ENCODE measurements at regions not wholly inside any gene's neighbourhood (a gene's known extent, or its start where the extent isn't known, plus 50 kb on each side); places are given as distances from the start of the nearest gene placed in this dataset.

GRCh38 chr7:130222-130572 lies 62.2 kb upstream of the FAM20C start:
- DNase-seq (ENCODE audit: low read depth): no peak
- no peak for TF ChIP-seq POLR2A (IDR thresholded peaks at IDR 0.05; ENCODE audit: extremely low read depth, insufficient read length)
- TF ChIP-seq MYC (IDR thresholded peaks at IDR 0.05; ENCODE audit: low read depth, low read length): no peak
- no peak for TF ChIP-seq MAX (IDR thresholded peaks at IDR 0.05; ENCODE audit: low read depth, low read length)
- no peak for TF ChIP-seq CTCF (IDR thresholded peaks at IDR 0.05; ENCODE audit: low read depth, low read length)
- H3K4me3 ChIP-seq (ENCODE audit: low read depth, low read length): no peak overlapping the region

- no peak overlapping the region for H3K4me3 ChIP-seq (ENCODE audit: low read depth, low read length)
- TF ChIP-seq MAX (IDR thresholded peaks at IDR 0.05; ENCODE audit: low read depth, low read length) (no peak), CTCF (IDR thresholded peaks at IDR 0.05; ENCODE audit: low read depth, low read length) (no peak), POLR2A (IDR thresholded peaks at IDR 0.05; ENCODE audit: extremely low read depth, insufficient read length) (no peak), MYC (IDR thresholded peaks at IDR 0.05; ENCODE audit: low read depth, low read length) (no peak)
- no peak for DNase-seq (ENCODE audit: low read depth)
Observed at GRCh38 chr7:130875-131780, 61.2 kb upstream of the FAM20C start.

- no peak for TF ChIP-seq POLR2A (IDR thresholded peaks at IDR 0.05; ENCODE audit: extremely low read depth, insufficient read length)
- no peak for TF ChIP-seq MYC (IDR thresholded peaks at IDR 0.05; ENCODE audit: low read depth, low read length)
- no peak for TF ChIP-seq CTCF (IDR thresholded peaks at IDR 0.05; ENCODE audit: low read depth, low read length)
- no peak for TF ChIP-seq MAX (IDR thresholded peaks at IDR 0.05; ENCODE audit: low read depth, low read length)
- no peak overlapping the region for H3K4me3 ChIP-seq (ENCODE audit: low read depth, low read length)
- DNase-seq (ENCODE audit: low read depth): no peak
Observed at GRCh38 chr7:131781-132482, 60.4 kb upstream of the FAM20C start.

- no peak for DNase-seq (ENCODE audit: low read depth)
- TF ChIP-seq MYC (IDR thresholded peaks at IDR 0.05; ENCODE audit: low read depth, low read length) (no peak), CTCF (IDR thresholded peaks at IDR 0.05; ENCODE audit: low read depth, low read length) (no peak), MAX (IDR thresholded peaks at IDR 0.05; ENCODE audit: low read depth, low read length) (no peak), POLR2A (IDR thresholded peaks at IDR 0.05; ENCODE audit: extremely low read depth, insufficient read length) (no peak)
- H3K4me3 ChIP-seq (ENCODE audit: low read depth, low read length): no peak overlapping the region
Observed at GRCh38 chr7:132899-133298, 59.5 kb upstream of the FAM20C start.

DNA sequence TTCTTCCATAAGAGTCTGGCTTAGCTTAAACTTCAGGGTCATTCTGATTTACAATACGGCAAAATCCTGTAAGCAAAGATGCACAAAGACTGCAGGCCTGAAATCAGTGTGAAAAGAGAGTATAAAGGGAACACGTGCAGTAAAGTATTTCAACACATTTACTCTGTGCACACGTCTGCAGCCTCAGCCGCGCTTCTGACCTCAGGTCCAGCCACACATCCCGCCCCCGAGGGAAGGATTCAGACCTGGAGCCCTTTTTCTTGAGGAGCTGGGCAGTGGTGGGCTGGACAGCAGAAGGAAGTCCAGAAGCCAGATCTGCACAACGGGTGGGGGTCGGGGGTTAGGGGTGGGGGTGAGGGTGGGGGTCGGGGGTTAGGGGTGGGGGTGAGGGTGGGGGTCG lies 58.9 kb upstream of the FAM20C start:
- no peak overlapping the region for H3K4me3 ChIP-seq (ENCODE audit: low read depth, low read length)
- peak; percentile 42 for DNase-seq (ENCODE audit: low read depth)
- TF ChIP-seq MAX (IDR thresholded peaks at IDR 0.05; ENCODE audit: low read depth, low read length) (0 out of 2 replicates have a peak, but pooled peaks have one; percentile 49), CTCF (IDR thresholded peaks at IDR 0.05; ENCODE audit: low read depth, low read length) (no peak)

Measured in NB4 (cell line).